Activated T-cell treated with anti-CD3 and anti-CD28 coated beads, Interleukin-2, amount 50 U/mL, for 24 hours (primary cell): ENCODE measurements at regions not wholly inside any gene's neighbourhood (a gene's known extent, or its start where the extent isn't known, plus 50 kb on each side); places are given as distances from the start of the nearest gene placed in this dataset.

ENCODE experiments used
- DNase-seq: peaks from one replicate; pipeline ENCODE4 v3.0.0-alpha.2; 2020
- H3K27ac Mint-ChIP-seq: 2 replicates; pipeline ENCODE4 v1.8.0; 2020; ENCODE audit warnings: mild to moderate bottlenecking, mixed read lengths
- H3K27me3 Mint-ChIP-seq: 2 replicates; pipeline ENCODE4 v1.8.0; 2020; ENCODE audit warnings: mixed read lengths
- H3K36me3 Mint-ChIP-seq: 2 replicates; pipeline ENCODE4 v1.8.0; 2020; ENCODE audit warnings: low read depth, mixed read lengths
- H3K4me1 Mint-ChIP-seq: 2 replicates; pipeline ENCODE4 v1.8.0; 2020; ENCODE audit warnings: low read depth, mixed read lengths
- H3K4me3 Mint-ChIP-seq: 2 replicates; pipeline ENCODE4 v1.8.0; 2020; ENCODE audit warnings: mild to moderate bottlenecking, moderate library complexity, mixed read lengths
- H3K9me3 Mint-ChIP-seq: 2 replicates; pipeline ENCODE4 v1.8.0; 2020; ENCODE audit warnings: mixed read lengths

DNA sequence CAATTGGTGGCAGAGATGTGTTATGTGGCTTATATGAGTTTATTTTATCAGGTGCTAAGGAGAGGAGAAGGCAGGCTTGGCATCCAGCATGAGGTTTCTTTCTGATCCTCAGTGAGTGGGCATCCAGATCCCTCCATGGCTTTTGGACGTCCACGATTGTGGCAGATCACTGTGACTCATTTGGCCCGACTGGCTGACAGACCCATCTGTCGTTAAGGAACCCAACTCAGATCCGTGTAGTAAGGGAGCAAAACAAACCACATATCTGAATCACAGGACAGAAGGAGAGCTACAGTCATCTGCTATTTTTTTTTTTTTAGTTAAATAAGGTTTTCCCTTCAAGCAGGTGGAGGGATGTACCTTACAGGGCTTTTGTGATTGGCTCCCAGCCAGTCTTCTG, 197.0 kb upstream of the KCNH8 start:
- H3K36me3 Mint-ChIP-seq = no peaks in the 10 kb centered on the region
- no peaks in the 10 kb centered on the region for H3K4me1 Mint-ChIP-seq
- H3K4me3 Mint-ChIP-seq = no peak overlapping the region
- no peak for DNase-seq
- no peaks in the 10 kb centered on the region for H3K9me3 Mint-ChIP-seq
- H3K27ac Mint-ChIP-seq = no peak overlapping the region
- peaks cover 15% of the 10 kb centered on the region for H3K27me3 Mint-ChIP-seq

DNA sequence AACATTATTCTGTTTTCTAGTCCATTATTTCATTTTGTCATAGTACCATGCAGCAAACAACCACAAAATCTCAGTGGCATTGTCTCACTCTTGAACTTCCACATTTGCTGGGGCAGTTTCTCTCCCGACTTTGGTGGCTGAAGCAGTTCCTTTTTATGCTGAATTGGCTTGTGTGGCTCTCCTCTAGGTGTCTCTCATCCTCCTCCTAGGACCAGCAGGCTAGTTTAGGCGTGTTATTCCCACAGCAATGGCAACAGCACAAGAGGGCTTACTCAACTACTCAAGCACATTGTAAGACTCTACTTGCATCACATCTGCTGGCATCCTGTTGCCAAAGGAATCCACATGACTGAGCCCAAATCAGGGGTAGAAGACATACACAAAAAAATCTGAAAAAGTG, 201.8 kb upstream of the KCNH8 start:
- Mint-ChIP-seq H3K9me3 (peaks cover 6% of the 10 kb centered on the region), H3K27ac (no peak overlapping the region), H3K4me3 (no peak overlapping the region), H3K4me1 (no peaks in the 10 kb centered on the region), H3K27me3 (peaks cover 13% of the 10 kb centered on the region), H3K36me3 (no peaks in the 10 kb centered on the region)
- DNase-seq = no peak

DNA sequence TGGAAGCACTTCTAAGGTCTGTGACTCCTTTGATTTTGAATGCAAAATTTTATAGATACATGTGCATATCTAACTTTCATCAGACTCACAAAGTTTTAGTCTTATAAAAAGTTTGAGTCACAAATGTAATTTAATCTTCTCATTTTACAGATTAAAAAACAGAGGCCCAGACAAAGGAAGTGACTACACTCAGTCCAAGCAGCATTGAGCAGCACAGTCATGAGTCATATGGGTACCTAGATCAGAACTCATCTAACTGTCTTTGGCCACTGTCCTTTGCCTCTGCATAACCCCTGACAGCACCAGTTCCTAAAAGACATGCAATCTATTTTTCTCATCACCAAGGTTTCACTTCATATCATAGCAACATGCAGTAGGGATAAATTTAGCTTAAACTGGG, 210.7 kb upstream of the KCNH8 start:
- no peak for DNase-seq
- H3K27ac Mint-ChIP-seq = no peak overlapping the region
- no peaks in the 10 kb centered on the region for H3K4me1 Mint-ChIP-seq
- H3K4me3 Mint-ChIP-seq = no peak overlapping the region
- H3K27me3 Mint-ChIP-seq = no peaks in the 10 kb centered on the region
- no peaks in the 10 kb centered on the region for H3K36me3 Mint-ChIP-seq
- H3K9me3 Mint-ChIP-seq = no peaks in the 10 kb centered on the region

DNA sequence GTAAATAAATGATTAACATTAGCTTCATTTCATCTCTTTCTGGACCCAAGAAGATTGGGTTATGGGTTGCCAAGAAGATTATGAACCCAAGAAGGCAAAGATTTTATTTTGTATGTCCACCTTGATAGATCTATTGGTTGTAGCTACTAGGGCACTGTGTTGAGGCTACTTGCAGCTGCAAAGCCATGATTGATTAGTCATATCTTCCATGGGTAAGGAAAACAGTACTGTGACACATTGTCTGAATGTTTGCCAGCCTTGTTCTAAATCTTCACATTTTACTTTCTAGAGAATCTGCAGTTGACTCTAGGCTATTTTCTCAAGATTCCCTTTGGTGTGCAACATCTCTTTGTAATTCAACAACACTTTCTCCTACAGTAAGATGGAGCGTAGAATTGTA, 229.2 kb upstream of the KCNH8 start:
- Mint-ChIP-seq H3K4me1 (peaks cover 10% of the 10 kb centered on the region), H3K27ac (no peak overlapping the region), H3K9me3 (peaks cover 9% of the 10 kb centered on the region), H3K27me3 (peaks cover 17% of the 10 kb centered on the region), H3K36me3 (no peaks in the 10 kb centered on the region), H3K4me3 (no peak overlapping the region)
- no peak for DNase-seq

DNA sequence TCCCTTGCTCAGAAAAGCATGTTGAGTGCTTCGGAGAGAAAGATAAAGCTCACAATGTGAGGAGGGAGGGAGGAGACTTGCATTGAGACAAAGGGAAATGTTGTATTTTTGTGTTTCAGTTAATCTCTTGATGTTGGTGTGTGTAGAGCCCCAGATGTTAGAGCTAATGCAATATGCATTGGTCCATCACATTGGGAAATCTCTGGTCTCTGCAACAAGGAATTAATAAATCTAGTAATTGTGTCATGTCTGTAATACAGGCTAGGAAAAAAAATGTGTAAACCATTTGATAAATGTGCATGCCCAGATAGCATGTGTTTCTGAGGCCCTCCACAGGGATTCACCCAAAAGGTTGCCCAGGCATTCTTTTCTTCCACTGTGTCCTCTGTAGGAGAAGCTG, 230.4 kb upstream of the KCNH8 start:
- Mint-ChIP-seq H3K4me3 (no peak overlapping the region), H3K4me1 (peaks cover 10% of the 10 kb centered on the region), H3K9me3 (peaks cover 9% of the 10 kb centered on the region), H3K27ac (no peak overlapping the region), H3K27me3 (peaks cover 17% of the 10 kb centered on the region), H3K36me3 (no peaks in the 10 kb centered on the region)
- no peak for DNase-seq

DNA sequence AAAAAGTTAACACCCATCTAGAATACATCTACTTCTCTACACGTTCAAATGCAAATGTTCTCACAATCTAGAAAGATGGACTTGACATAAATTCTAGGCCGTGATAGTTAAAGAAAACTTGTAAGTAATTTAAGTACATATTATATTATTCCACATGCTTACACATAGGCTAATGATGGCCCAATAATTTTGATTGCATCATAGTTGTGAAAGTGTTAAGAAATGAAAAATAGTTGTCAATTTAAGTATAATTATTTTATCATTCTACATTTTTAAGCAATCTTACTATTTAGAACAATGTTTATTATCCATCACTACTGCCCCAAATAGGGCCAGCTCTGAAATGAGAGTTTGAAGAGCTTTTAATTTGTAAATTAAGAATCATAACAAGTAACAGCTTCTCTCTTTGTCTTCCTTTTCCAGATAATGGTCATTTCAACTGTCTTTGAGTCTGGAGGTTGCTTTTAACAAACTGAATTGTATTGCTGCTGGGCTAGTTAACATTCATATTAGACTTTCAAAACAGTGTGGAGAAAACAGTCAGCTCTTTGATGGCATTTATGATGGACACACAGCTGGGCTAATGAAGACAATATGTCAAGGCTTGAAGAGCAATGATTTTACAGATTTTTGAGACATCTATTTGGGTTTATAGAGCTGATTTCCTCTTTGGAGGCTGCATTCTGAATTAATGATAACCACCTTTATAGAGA, 246.1 kb upstream of the KCNH8 start:
- Mint-ChIP-seq H3K27ac (no peak overlapping the region), H3K36me3 (no peaks in the 10 kb centered on the region), H3K27me3 (peaks cover 10% of the 10 kb centered on the region), H3K4me3 (no peak overlapping the region), H3K4me1 (peaks cover 6% of the 10 kb centered on the region), H3K9me3 (no peaks in the 10 kb centered on the region)
- DNase-seq = no peak

DNA sequence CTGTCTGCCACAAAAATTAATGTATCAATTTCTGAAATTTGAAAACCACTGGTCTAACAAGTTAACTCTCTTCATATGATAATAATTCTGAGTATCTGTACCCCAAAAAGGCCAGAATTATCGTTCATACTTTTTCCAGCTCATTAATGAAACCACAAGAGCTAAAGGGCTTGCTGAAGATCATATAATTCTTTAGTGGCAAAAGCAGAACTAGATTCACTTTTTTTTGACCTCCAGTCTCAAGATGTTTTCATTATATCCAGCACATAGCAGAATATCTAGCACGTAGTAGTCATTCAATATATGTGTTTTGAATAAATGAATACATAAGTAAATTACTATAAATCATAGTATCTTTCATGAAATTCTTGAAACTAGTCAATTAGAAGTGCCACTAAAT, 246.7 kb upstream of the KCNH8 start:
- Mint-ChIP-seq H3K4me3 (no peak overlapping the region), H3K27ac (no peak overlapping the region), H3K9me3 (no peaks in the 10 kb centered on the region), H3K36me3 (no peaks in the 10 kb centered on the region), H3K4me1 (peaks cover 6% of the 10 kb centered on the region), H3K27me3 (peaks cover 10% of the 10 kb centered on the region)
- DNase-seq = no peak

DNA sequence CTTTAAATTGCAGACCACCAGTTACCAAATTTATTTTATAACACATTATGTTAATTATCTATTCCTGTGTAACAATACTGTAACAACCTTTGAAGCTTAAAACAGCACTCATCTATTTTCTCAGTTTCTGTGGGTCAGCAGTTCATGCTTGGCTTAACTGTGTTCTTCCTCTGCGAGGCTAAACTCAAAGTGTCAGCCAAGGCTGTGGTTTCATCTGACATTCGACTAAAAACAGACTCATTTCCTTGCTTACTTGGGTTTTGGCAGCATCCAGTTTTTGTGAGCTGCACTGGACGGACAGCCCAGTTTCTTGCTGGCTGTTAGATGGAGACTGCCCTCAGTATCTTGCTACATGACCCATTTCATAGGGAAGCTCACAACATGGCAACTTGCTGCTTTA, 247.3 kb upstream of the KCNH8 start:
- H3K4me3 Mint-ChIP-seq = no peak overlapping the region
- H3K4me1 Mint-ChIP-seq = peaks cover 6% of the 10 kb centered on the region
- H3K27me3 Mint-ChIP-seq = peaks cover 14% of the 10 kb centered on the region
- DNase-seq = no peak
- H3K27ac Mint-ChIP-seq = no peak overlapping the region
- H3K36me3 Mint-ChIP-seq = no peaks in the 10 kb centered on the region
- no peaks in the 10 kb centered on the region for H3K9me3 Mint-ChIP-seq

DNA sequence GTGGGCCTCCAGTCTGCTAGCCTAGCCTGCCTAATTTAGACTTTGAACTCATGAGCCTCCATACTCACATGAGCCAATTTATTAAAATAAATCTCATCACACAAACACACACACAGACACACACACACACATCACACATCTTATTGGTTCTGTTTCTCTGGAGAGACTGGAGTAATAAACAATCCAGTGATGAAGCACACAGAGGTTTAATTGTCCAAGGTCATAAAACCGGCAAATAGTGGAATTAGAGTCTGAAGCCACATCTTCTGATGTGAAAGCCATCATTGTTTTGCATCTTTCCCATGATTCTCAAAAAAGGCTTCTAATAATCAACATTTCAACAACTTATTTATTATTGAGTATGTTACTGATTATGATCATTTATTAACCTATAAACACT, 249.4 kb upstream of the KCNH8 start:
- Mint-ChIP-seq H3K4me1 (peaks cover 6% of the 10 kb centered on the region), H3K27me3 (peaks cover 11% of the 10 kb centered on the region)

DNA sequence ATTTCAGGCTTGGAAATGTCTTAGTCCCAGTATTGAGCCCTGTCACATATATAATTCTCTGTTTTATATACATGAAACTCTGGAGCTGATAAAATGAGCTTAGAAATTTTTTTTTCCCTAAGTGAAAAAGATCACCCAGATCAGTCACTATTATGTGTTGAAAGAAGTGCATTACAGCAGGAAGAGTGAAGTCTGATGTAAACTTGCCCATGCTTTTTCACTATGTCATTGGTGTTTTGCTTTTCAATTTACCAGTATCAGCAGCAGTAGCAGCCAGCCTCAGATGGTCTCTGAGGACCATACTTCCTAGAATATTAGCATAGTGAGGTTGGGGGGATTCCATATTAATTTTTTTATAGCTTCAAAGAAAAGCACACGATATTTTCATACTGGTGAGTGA, 255.6 kb upstream of the KCNH8 start:
- peaks cover 34% of the 10 kb centered on the region for H3K27me3 Mint-ChIP-seq
- no peak overlapping the region for H3K4me3 Mint-ChIP-seq
- no peak overlapping the region for H3K27ac Mint-ChIP-seq
- no peaks in the 10 kb centered on the region for H3K36me3 Mint-ChIP-seq
- no peaks in the 10 kb centered on the region for H3K9me3 Mint-ChIP-seq
- DNase-seq = no peak
- H3K4me1 Mint-ChIP-seq = peaks cover 22% of the 10 kb centered on the region

More for the DNA sequence above, 249.4 kb upstream of the KCNH8 start:
- no peak for DNase-seq
- H3K4me3 Mint-ChIP-seq = no peak overlapping the region
- no peaks in the 10 kb centered on the region for H3K9me3 Mint-ChIP-seq
- no peak overlapping the region for H3K27ac Mint-ChIP-seq
- H3K36me3 Mint-ChIP-seq = no peaks in the 10 kb centered on the region

DNA sequence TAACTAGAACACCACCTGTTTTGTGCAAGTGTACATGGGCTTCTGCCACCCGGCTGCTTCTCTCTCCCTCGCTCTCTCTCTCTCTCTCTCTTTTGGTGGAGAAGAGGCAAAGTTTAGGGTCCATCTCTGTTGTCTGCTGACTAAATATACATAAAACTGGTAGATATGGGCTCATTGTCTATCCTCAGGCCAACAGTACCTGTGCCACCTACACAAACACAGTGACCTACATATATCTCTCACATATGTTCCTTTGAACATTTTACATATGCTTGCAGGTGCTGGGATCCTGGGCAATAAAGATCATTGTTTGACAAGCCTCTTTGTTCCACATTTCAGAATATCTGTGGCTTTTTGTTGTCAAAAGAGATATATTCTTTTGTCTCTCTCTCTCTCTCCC, 256.3 kb upstream of the KCNH8 start:
- DNase-seq = no peak
- Mint-ChIP-seq H3K4me1 (peaks cover 22% of the 10 kb centered on the region), H3K9me3 (no peaks in the 10 kb centered on the region), H3K36me3 (no peaks in the 10 kb centered on the region), H3K4me3 (no peak overlapping the region), H3K27me3 (peaks cover 38% of the 10 kb centered on the region), H3K27ac (no peak overlapping the region)

DNA sequence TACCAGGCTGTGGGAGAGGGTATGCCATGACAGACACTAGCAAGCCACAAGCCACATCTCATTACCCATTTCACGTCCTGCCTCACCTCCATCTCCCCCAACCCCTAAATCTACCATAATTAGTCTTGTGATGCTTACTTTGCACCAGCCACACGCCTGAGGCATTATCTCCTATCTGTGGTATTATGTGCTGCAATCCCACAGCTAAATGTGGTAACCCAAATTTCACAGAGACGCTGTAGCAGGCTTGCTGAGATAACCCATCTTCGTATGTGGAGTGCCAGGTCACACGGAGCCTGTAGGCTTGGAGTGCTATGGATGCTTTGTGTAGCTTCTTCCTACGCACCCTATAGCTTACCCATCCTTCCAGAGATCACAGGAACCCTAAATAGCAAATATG, 256.7 kb upstream of the KCNH8 start:
- DNase-seq = peak; percentile 31
- Mint-ChIP-seq H3K4me3 (no peak overlapping the region), H3K27me3 (peaks cover 38% of the 10 kb centered on the region), H3K36me3 (no peaks in the 10 kb centered on the region), H3K27ac (no peak overlapping the region), H3K4me1 (peaks cover 22% of the 10 kb centered on the region), H3K9me3 (no peaks in the 10 kb centered on the region)

DNA sequence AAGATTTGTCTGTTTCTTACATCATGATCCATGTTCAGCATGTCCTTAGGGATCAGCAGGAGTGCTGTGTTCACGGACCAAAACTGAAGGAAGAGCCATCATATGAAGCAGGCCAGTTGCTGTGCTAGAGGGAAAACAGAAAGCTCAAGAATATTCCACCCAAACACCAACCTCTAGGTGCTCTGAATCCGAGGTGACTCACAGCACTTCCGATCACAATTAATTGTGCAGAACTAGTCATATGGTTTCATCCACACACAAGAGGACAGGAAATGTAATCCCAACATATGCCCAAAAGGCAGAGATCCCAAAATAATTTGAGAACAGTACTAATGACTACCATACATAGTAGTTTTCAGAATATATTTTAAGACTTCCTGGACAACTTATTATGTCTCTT, 257.9 kb upstream of the KCNH8 start:
- H3K4me3 Mint-ChIP-seq = no peak overlapping the region

DNA sequence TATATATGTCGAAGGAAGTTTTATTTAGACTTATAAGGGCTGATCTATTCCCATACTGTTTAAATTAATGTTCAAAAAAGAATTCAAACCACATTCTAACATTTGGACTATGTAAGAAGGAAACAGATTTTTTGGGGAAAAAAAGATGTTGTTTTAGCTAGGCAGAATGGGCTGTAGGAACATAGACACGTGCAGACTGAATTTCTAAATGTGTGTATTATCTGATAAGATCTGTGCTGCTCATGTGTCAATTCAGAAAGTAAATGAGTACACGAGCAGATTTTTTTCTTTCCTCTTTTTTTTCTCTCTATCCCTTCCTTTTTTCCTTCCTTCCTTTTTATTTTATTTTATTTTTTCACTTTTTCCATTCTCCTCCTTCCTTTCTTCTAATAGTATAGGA, 259.5 kb upstream of the KCNH8 start:
- no peak for DNase-seq
- Mint-ChIP-seq H3K9me3 (no peaks in the 10 kb centered on the region), H3K36me3 (no peaks in the 10 kb centered on the region), H3K27ac (no peak overlapping the region), H3K4me1 (peaks cover 22% of the 10 kb centered on the region), H3K27me3 (peaks cover 38% of the 10 kb centered on the region), H3K4me3 (no peak overlapping the region)

More for the DNA sequence above, 257.9 kb upstream of the KCNH8 start:
- Mint-ChIP-seq H3K27ac (no peak overlapping the region), H3K9me3 (no peaks in the 10 kb centered on the region), H3K4me1 (peaks cover 22% of the 10 kb centered on the region), H3K36me3 (no peaks in the 10 kb centered on the region), H3K27me3 (peaks cover 34% of the 10 kb centered on the region)
- no peak for DNase-seq

DNA sequence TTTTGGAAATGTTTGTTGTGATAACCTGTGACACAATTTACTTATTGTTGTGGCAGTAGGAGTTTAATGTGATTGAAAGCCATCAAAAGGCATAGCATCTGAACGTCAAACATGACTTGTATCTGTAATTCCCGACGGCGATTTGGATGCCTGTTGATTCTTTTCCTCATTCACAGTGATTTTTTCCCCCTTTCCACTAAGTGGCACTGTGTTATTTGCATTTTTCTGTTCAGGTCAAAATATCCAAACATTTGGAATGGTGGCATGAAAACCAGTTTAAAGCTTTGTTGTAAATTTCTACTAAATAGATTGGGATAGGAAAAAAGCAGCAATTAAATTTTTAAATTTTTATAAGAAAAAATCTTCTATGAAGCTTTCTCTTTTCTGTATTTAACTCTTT, 259.9 kb upstream of the KCNH8 start:
- H3K9me3 Mint-ChIP-seq = no peaks in the 10 kb centered on the region
- H3K36me3 Mint-ChIP-seq = no peaks in the 10 kb centered on the region
- peaks cover 22% of the 10 kb centered on the region for H3K4me1 Mint-ChIP-seq
- H3K27me3 Mint-ChIP-seq = peaks cover 37% of the 10 kb centered on the region
- DNase-seq = no peak
- no peak overlapping the region for H3K27ac Mint-ChIP-seq
- H3K4me3 Mint-ChIP-seq = no peak overlapping the region

DNA sequence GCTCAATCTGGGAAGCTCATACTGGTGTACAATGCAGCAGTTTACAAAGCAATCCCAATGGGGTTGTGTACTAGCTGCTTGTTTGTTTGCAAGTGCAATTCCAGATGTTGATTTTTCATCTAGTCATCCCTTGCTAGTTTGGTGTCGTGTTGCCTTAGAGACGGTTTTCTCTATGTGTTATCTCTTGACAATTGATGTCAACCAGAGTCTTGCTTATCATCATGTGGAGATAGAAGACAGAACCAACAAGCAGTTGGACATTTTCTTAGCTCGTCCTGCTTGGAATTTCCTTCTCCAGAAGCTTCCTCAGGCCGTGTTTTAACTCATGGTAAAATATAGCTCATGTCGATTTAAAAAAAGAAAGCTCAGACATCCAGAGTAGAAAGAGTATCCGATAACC, 262.0 kb upstream of the KCNH8 start:
- no peak overlapping the region for H3K27ac Mint-ChIP-seq
- H3K36me3 Mint-ChIP-seq = no peaks in the 10 kb centered on the region
- peaks cover 9% of the 10 kb centered on the region for H3K4me1 Mint-ChIP-seq
- no peak overlapping the region for H3K4me3 Mint-ChIP-seq
- peaks cover 28% of the 10 kb centered on the region for H3K27me3 Mint-ChIP-seq
- DNase-seq = no peak
- no peaks in the 10 kb centered on the region for H3K9me3 Mint-ChIP-seq
